ENCODE measurements at regions not wholly inside any gene's neighbourhood (a gene's known extent, or its start where the extent isn't known, plus 50 kb on each side); places are given as distances from the start of the nearest gene placed in this dataset.

DNA sequence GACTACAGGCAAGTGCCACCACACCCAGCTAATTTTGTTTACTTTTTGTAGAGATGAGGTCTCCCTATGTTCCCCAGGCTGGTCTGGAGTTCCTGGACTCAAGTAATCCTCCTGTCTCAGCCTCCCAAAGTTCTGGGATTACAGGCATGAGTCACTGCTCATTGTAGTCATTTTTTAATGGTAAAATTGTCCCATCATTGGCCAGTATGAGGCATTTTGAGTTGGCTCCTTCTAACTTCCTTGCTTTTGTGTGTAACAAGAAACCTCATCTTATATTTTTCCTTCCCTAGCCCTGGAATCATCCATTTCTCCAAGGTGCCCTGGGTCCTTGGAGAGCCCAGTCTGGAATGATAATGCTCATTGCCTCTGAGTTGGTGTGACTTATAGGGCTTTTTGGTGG, 148.5 kb downstream of the INHBB start:
- TF ChIP-seq, protein P1, sequence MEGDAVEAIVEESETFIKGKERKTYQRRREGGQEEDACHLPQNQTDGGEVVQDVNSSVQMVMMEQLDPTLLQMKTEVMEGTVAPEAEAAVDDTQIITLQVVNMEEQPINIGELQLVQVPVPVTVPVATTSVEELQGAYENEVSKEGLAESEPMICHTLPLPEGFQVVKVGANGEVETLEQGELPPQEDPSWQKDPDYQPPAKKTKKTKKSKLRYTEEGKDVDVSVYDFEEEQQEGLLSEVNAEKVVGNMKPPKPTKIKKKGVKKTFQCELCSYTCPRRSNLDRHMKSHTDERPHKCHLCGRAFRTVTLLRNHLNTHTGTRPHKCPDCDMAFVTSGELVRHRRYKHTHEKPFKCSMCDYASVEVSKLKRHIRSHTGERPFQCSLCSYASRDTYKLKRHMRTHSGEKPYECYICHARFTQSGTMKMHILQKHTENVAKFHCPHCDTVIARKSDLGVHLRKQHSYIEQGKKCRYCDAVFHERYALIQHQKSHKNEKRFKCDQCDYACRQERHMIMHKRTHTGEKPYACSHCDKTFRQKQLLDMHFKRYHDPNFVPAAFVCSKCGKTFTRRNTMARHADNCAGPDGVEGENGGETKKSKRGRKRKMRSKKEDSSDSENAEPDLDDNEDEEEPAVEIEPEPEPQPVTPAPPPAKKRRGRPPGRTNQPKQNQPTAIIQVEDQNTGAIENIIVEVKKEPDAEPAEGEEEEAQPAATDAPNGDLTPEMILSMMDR (IDR thresholded peaks at IDR 0.05; ENCODE audit: low read length), result no peak
- TF ChIP-seq EZH2 (IDR thresholded peaks at IDR 0.05; ENCODE audit: borderline replicate concordance, low read length), result no peak

Measured in OCI-LY1 (cell line).